ENCODE measurements at regions not wholly inside any gene's neighbourhood (a gene's known extent, or its start where the extent isn't known, plus 50 kb on each side); places are given as distances from the start of the nearest gene placed in this dataset.

- intact Hi-C loops (cut with DNase I) = no loop called here
- DNase-seq (no peak), ATAC-seq (no peak)
Observed at GRCh38 chr20:40168981-40169620, 519.9 kb downstream of the MAFB start.

GRCh38 chr20:40161391-40161790 lies 527.6 kb downstream of the MAFB start:
- intact Hi-C loops (cut with DNase I) = no loop called here
- DNase-seq (no peak), ATAC-seq (no peak)

GRCh38 chr20:40160097-40160550 lies 528.9 kb downstream of the MAFB start:
- intact Hi-C loops (cut with DNase I) = no loop called here
- ATAC-seq (peak; percentile 73 to 86), DNase-seq (peak; percentile 46)

GRCh38 chr20:40159276-40159675 lies 529.8 kb downstream of the MAFB start:
- DNase-seq = no peak
- intact Hi-C loops (cut with DNase I) = loop anchor here in 1 of 2 donors (10.0 kb wide), 1 partner anchor 536 kb away; no protein-coding TSS in a partner anchor
- no peak for ATAC-seq

- DNase-seq = no peak
- no peak for ATAC-seq
- intact Hi-C loops (cut with DNase I) = loop anchor here in 1 of 2 donors (10.0 kb wide), 1 partner anchor 538 kb away; no protein-coding TSS in a partner anchor
Observed at GRCh38 chr20:40156600-40157317, 532.3 kb downstream of the MAFB start.

GRCh38 chr20:40154514-40154913 lies 534.5 kb downstream of the MAFB start:
- ATAC-seq (no peak), DNase-seq (no peak)
- intact Hi-C loops (cut with DNase I) = loop anchor here in 1 of 2 donors (10.0 kb wide), 1 partner anchor 540 kb away; no protein-coding TSS in a partner anchor

GRCh38 chr20:40148886-40149285 lies 540.1 kb downstream of the MAFB start:
- intact Hi-C loops (cut with DNase I) = no loop called here
- ATAC-seq = no peak
- no peak for DNase-seq

- DNase-seq (no peak), ATAC-seq (no peak)
- intact Hi-C loops (cut with DNase I) = no loop called here
Observed at GRCh38 chr20:40146071-40146470, 543.0 kb downstream of the MAFB start.

GRCh38 chr20:40144581-40144980 lies 544.5 kb downstream of the MAFB start:
- intact Hi-C loops (cut with DNase I) = no loop called here
- no peak for ATAC-seq
- no peak for DNase-seq

- no peak for ATAC-seq
- intact Hi-C loops (cut with DNase I) = no loop called here
- no peak for DNase-seq
Observed at GRCh38 chr20:40134176-40134575, 554.9 kb downstream of the MAFB start.

- intact Hi-C loops (cut with DNase I) = no loop called here
- no peak for DNase-seq
- no peak for ATAC-seq
Observed at GRCh38 chr20:40120827-40121226, 568.2 kb downstream of the MAFB start.

GRCh38 chr20:40111282-40111681 lies 577.8 kb downstream of the MAFB start:
- DNase-seq (no peak), ATAC-seq (no peak)
- intact Hi-C loops (cut with DNase I) = no loop called here

- DNase-seq (no peak), ATAC-seq (peak; percentile 64 to 81)
- intact Hi-C loops (cut with DNase I) = no loop called here
Observed at GRCh38 chr20:40110311-40110831, 578.7 kb downstream of the MAFB start.

- ATAC-seq = no peak
- intact Hi-C loops (cut with DNase I) = no loop called here
- no peak for DNase-seq
Observed at GRCh38 chr20:40109136-40109535, 579.9 kb downstream of the MAFB start.

- no peak for ATAC-seq
Observed at GRCh38 chr20:40108321-40108720, 580.7 kb downstream of the MAFB start.

GRCh38 chr20:40104959-40105358 lies 584.1 kb downstream of the MAFB start:
- no peak for ATAC-seq
- intact Hi-C loops (cut with DNase I) = no loop called here
- no peak for DNase-seq

More at GRCh38 chr20:40108321-40108720, 580.7 kb downstream of the MAFB start:
- intact Hi-C loops (cut with DNase I) = no loop called here
- no peak for DNase-seq

- intact Hi-C loops (cut with DNase I) = no loop called here
- ATAC-seq (no peak), DNase-seq (no peak)
Observed at GRCh38 chr20:40103420-40103819, 585.6 kb downstream of the MAFB start.

- intact Hi-C loops (cut with DNase I) = no loop called here
- ATAC-seq = no peak
- DNase-seq = no peak
Observed at GRCh38 chr20:40101560-40101959, 587.5 kb downstream of the MAFB start.

GRCh38 chr20:40100261-40100660 lies 588.8 kb downstream of the MAFB start:
- no peak for ATAC-seq
- intact Hi-C loops (cut with DNase I) = no loop called here
- no peak for DNase-seq

GRCh38 chr20:40090236-40090635 lies 598.8 kb downstream of the MAFB start:
- ATAC-seq (no peak), DNase-seq (no peak)
- intact Hi-C loops (cut with DNase I) = no loop called here
